ENCODE measurements at regions not wholly inside any gene's neighbourhood (a gene's known extent, or its start where the extent isn't known, plus 50 kb on each side); places are given as distances from the start of the nearest gene placed in this dataset.

- no peak for DNase-seq (ENCODE audit: low read depth in 3 of 3, low spot score in 1 of 3)
These were observed 103.1 kb upstream of the CXCR4 start for GRCh38 chr2:136221026-136221425.

- DNase-seq (ENCODE audit: low read depth in 3 of 3, low spot score in 1 of 3), result no peak
These were observed 102.0 kb upstream of the CXCR4 start for GRCh38 chr2:136219963-136220362.

- no peak for DNase-seq (ENCODE audit: low read depth in 3 of 3, low spot score in 1 of 3)
These were observed 101.4 kb upstream of the CXCR4 start for GRCh38 chr2:136219341-136219740.

GRCh38 chr2:136217996-136218395, 100.0 kb upstream of the CXCR4 start:
- no peak for DNase-seq (ENCODE audit: low read depth in 3 of 3, low spot score in 1 of 3)

- no peak for DNase-seq (ENCODE audit: low read depth in 3 of 3, low spot score in 1 of 3)
These were observed 98.0 kb upstream of the CXCR4 start for GRCh38 chr2:136215908-136216472.

GRCh38 chr2:136215449-136215848, 97.5 kb upstream of the CXCR4 start:
- DNase-seq (ENCODE audit: low read depth in 3 of 3, low spot score in 1 of 3), result no peak

- DNase-seq (ENCODE audit: low read depth in 3 of 3, low spot score in 1 of 3), result no peak
These were observed 96.6 kb upstream of the CXCR4 start for GRCh38 chr2:136214307-136215200.

GRCh38 chr2:136213836-136214235, 95.9 kb upstream of the CXCR4 start:
- no peak for DNase-seq (ENCODE audit: low read depth in 3 of 3, low spot score in 1 of 3)

GRCh38 chr2:136212426-136213378, 94.8 kb upstream of the CXCR4 start:
- no peak for DNase-seq (ENCODE audit: low read depth in 3 of 3, low spot score in 1 of 3)

- no peak for DNase-seq (ENCODE audit: low read depth in 3 of 3, low spot score in 1 of 3)
These were observed 93.8 kb upstream of the CXCR4 start for GRCh38 chr2:136211701-136212100.

- DNase-seq (ENCODE audit: low read depth in 3 of 3, low spot score in 1 of 3), result no peak
These were observed 92.9 kb upstream of the CXCR4 start for GRCh38 chr2:136210822-136211221.

GRCh38 chr2:136210455-136210805, 92.5 kb upstream of the CXCR4 start:
- DNase-seq (ENCODE audit: low read depth in 3 of 3, low spot score in 1 of 3), result no peak

- DNase-seq (ENCODE audit: low read depth in 3 of 3, low spot score in 1 of 3), result no peak
These were observed 91.9 kb upstream of the CXCR4 start for GRCh38 chr2:136209561-136210454.

- no peak for DNase-seq (ENCODE audit: low read depth in 3 of 3, low spot score in 1 of 3)
These were observed 90.9 kb upstream of the CXCR4 start for GRCh38 chr2:136208682-136209420.

GRCh38 chr2:136207665-136208064, 89.7 kb upstream of the CXCR4 start:
- no peak for DNase-seq (ENCODE audit: low read depth in 3 of 3, low spot score in 1 of 3)

GRCh38 chr2:136207030-136207623, 89.2 kb upstream of the CXCR4 start:
- DNase-seq (ENCODE audit: low read depth in 3 of 3, low spot score in 1 of 3), result no peak

- no peak for DNase-seq (ENCODE audit: low read depth in 3 of 3, low spot score in 1 of 3)
These were observed 88.7 kb upstream of the CXCR4 start for GRCh38 chr2:136206613-136207012.

GRCh38 chr2:136205615-136206014, 87.7 kb upstream of the CXCR4 start:
- DNase-seq (ENCODE audit: low read depth in 3 of 3, low spot score in 1 of 3), result no peak

- DNase-seq (ENCODE audit: low read depth in 3 of 3, low spot score in 1 of 3), result no peak
These were observed 87.0 kb upstream of the CXCR4 start for GRCh38 chr2:136204971-136205370.

- no peak for DNase-seq (ENCODE audit: low read depth in 3 of 3, low spot score in 1 of 3)
These were observed 77.3 kb upstream of the CXCR4 start for GRCh38 chr2:136195226-136195625.
